Loucy (cell line): ENCODE measurements at regions not wholly inside any gene's neighbourhood (a gene's known extent, or its start where the extent isn't known, plus 50 kb on each side); places are given as distances from the start of the nearest gene placed in this dataset.

ENCODE experiments used
- H2AFZ ChIP-seq: fragments of 200-600 bp; sonication (generic); 2 replicates; pipeline ENCODE4 v1.6.0; 2016; ENCODE audit warnings: antibody characterized with exemption, mild to moderate bottlenecking, low read length, moderate library complexity
- H3F3A ChIP-seq: fragments of 200-600 bp; 2 replicates; pipeline ENCODE4 v1.6.0; 2016; ENCODE audit warnings: antibody characterized with exemption, low read depth, mild to moderate bottlenecking
- H3K27me3 ChIP-seq: fragments of 200-600 bp; sonication (generic); 2 replicates; pipeline ENCODE4 v1.6.1; 2014; ENCODE audit warnings: low read length, mild to moderate bottlenecking; ENCODE audit not compliant: insufficient read depth, poor library complexity, severe bottlenecking
- H3K36me3 ChIP-seq: fragments of 200-600 bp; sonication (generic); 2 replicates; pipeline ENCODE4 v1.6.1; 2016; ENCODE audit warnings: low read length; ENCODE audit not compliant: insufficient read depth
- H3K4me1 ChIP-seq: fragments of 200-600 bp; sonication (generic); 2 replicates; pipeline ENCODE4 v1.5.1; 2014; ENCODE audit warnings: low read length, mild to moderate bottlenecking; ENCODE audit not compliant: insufficient read depth, poor library complexity, severe bottlenecking
- H3K4me2 ChIP-seq: fragments of 200-600 bp; sonication (generic); 2 replicates; pipeline ENCODE4 v1.6.0; 2014; ENCODE audit warnings: antibody characterized with exemption, low read length, low read depth, mild to moderate bottlenecking; ENCODE audit not compliant: poor library complexity, severe bottlenecking
- H3K4me3 ChIP-seq: fragments of 200-600 bp; sonication (generic); 2 replicates; pipeline ENCODE4 v1.5.1; 2014; ENCODE audit warnings: low read length, mild to moderate bottlenecking, mixed read lengths; ENCODE audit not compliant: poor library complexity, severe bottlenecking
- H3K79me2 ChIP-seq: fragments of 200-600 bp; sonication (generic); 2 replicates; pipeline ENCODE4 v1.6.1; 2014; ENCODE audit warnings: low read length; ENCODE audit not compliant: insufficient read depth
- H3K9ac ChIP-seq: fragments of 200-600 bp; sonication (generic); 2 replicates; pipeline ENCODE4 v1.6.0; 2014; ENCODE audit warnings: mild to moderate bottlenecking, low read depth, low read length, moderate library complexity; ENCODE audit not compliant: poor library complexity, severe bottlenecking
- H3K9me2 ChIP-seq: fragments of 200-600 bp; sonication (generic); replicated peaks from 2 replicates; pipeline ENCODE4 v1.6.1; 2016; ENCODE audit warnings: low read depth, low read length, mixed read lengths
- H3K9me3 ChIP-seq: fragments of 200-600 bp; sonication (generic); 2 replicates; pipeline ENCODE4 v1.6.1; 2014; ENCODE audit warnings: mild to moderate bottlenecking, antibody characterized with exemption, low read length, low read depth; ENCODE audit not compliant: insufficient read depth
- H4K20me1 ChIP-seq: fragments of 200-600 bp; sonication (generic); 2 replicates; pipeline ENCODE4 v1.6.0; 2014; ENCODE audit warnings: antibody characterized with exemption, low read length, mild to moderate bottlenecking; ENCODE audit not compliant: insufficient read depth, poor library complexity, severe bottlenecking
- EZH2phosphoT487 ChIP-seq: fragments of 200-600 bp; IDR thresholded peaks from 2 replicates; pipeline ENCODE4 v1.6.1; 2018; ENCODE audit warnings: antibody characterized with exemption, mild to moderate bottlenecking, moderate library complexity, borderline replicate concordance
- TF ChIP-seq, protein P1 (sequence below): fragments of 200-600 bp; sonication (generic); conservative IDR thresholded peaks from 2 replicates; pipeline ENCODE4 v1.5.1; 2014; ENCODE audit warnings: mild to moderate bottlenecking, antibody characterized with exemption, low read length

DNA sequence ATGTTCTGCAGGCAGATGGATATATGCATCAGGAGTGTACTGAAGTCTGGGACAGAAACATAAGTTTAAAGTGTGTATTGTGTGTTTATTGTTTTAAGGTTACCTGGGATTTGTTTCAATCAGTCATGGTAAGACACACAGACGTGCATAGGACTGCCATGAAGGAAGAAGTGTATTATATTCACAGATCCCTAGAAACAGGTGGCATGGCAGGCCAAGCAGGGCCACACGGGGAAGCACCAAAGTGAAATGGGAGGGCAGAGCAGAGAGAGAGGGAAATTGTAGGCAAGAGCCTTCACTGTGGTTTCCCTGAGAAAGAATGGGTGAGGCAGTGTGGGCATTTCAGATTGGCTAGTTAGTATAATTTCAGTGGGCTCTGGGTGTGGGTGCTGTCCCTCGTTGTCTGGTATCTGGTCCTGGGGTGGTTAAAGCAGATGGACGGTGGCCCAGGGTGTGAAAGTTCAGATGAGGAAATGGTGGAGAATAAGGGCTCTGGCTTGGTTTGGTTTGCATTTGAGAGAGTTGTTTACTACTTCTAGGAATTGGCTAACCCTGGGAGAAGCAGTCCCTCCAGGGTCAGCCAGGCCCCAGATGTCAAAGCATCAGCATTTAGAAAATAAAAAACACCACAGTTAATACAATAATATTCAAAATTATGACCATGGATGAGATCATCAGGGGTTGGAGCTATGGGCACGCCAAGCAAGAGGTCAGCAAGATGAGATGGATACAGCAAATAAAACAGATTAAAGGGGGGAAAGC lies 160.0 kb downstream of the LRRC30 start:
- no peaks in the 10 kb centered on the region for H3F3A ChIP-seq
- H2AFZ ChIP-seq = no peak overlapping the region
- H4K20me1 ChIP-seq = no peaks in the 10 kb centered on the region
- no peak overlapping the region for H3K9ac ChIP-seq
- H3K4me3 ChIP-seq = no peak overlapping the region
- no peak overlapping the region for H3K4me2 ChIP-seq
- no peaks in the 10 kb centered on the region for H3K36me3 ChIP-seq
- TF ChIP-seq EZH2phosphoT487 = no peak
- TF ChIP-seq, protein P1, sequence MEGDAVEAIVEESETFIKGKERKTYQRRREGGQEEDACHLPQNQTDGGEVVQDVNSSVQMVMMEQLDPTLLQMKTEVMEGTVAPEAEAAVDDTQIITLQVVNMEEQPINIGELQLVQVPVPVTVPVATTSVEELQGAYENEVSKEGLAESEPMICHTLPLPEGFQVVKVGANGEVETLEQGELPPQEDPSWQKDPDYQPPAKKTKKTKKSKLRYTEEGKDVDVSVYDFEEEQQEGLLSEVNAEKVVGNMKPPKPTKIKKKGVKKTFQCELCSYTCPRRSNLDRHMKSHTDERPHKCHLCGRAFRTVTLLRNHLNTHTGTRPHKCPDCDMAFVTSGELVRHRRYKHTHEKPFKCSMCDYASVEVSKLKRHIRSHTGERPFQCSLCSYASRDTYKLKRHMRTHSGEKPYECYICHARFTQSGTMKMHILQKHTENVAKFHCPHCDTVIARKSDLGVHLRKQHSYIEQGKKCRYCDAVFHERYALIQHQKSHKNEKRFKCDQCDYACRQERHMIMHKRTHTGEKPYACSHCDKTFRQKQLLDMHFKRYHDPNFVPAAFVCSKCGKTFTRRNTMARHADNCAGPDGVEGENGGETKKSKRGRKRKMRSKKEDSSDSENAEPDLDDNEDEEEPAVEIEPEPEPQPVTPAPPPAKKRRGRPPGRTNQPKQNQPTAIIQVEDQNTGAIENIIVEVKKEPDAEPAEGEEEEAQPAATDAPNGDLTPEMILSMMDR = no peak
- H3K9me3 ChIP-seq = peaks cover 7% of the 10 kb centered on the region; the same call in 1 of the 2 replicates
- no peaks in the 10 kb centered on the region for H3K79me2 ChIP-seq
- no peaks in the 10 kb centered on the region for H3K4me1 ChIP-seq
- no peaks in the 10 kb centered on the region for H3K9me2 ChIP-seq
- H3K27me3 ChIP-seq = no peaks in the 10 kb centered on the region

DNA sequence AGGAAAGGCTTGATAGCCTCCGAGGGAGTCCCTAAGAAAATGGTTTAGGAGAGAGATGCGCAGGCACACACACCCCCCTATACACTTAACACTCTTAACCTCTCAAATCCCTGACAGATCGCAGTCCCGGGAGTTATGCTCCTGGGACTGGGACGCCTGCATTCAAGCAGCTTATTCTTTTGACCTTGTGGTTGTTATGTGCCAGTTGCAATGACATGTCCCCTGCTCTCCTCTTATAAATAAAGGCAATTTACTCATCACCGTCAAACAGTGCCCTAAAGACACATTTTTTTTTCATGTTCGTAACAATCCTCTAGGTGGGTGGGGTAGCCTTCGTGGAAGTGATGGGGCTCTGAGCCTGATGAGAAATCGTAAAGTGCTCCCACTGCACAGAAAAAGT lies 162.2 kb downstream of the LRRC30 start:
- no peak for TF ChIP-seq EZH2phosphoT487
- TF ChIP-seq, protein P1 = no peak
- H3K9me3 ChIP-seq = peaks cover 3% of the 10 kb centered on the region; the same call in 1 of the 2 replicates
- no peaks in the 10 kb centered on the region for H3K4me1 ChIP-seq
- H3K9ac ChIP-seq = no peak overlapping the region
- H3K4me2 ChIP-seq = no peak overlapping the region
- H3K79me2 ChIP-seq = no peaks in the 10 kb centered on the region
- no peaks in the 10 kb centered on the region for H4K20me1 ChIP-seq
- no peaks in the 10 kb centered on the region for H3K9me2 ChIP-seq
- H3K27me3 ChIP-seq = no peaks in the 10 kb centered on the region
- no peaks in the 10 kb centered on the region for H3F3A ChIP-seq
- no peaks in the 10 kb centered on the region for H3K36me3 ChIP-seq
- H2AFZ ChIP-seq = no peak overlapping the region
- H3K4me3 ChIP-seq = no peak overlapping the region

DNA sequence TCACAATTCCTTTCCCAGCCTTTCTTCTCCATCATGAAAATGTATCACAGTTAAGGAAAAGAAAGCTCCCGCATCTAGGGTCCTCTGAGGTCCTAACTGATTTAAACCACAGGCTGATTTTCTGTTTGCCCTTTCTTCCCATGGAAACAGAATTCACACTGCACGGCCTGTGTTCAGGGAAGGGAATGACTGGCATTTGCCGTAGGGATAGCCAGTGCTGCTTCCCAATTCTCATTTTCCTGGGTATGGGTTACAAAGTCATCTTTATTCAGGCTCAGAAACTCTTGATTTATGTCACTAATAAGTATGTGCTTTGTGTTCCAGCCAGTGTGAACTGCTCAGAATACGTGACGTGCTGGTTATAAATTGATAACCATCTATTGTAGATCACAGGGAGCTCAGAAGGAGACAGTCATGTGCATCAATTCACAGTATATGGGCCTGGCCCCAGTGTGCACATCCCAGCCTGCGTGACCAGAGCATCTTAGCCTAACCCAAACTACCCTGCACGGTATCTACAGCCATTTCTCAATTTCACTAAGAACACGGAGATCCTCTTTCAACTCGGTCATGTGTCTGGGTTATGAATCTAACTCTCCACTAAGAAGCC lies 163.3 kb downstream of the LRRC30 start:
- Histone ChIP-seq H3F3A (no peaks in the 10 kb centered on the region), H3K9me2 (no peaks in the 10 kb centered on the region), H3K4me1 (no peaks in the 10 kb centered on the region), H3K4me2 (no peak overlapping the region), H3K79me2 (no peaks in the 10 kb centered on the region), H4K20me1 (no peaks in the 10 kb centered on the region), H3K27me3 (no peaks in the 10 kb centered on the region), H3K9me3 (peaks cover 3% of the 10 kb centered on the region; the same call in 1 of the 2 replicates), H3K9ac (no peak overlapping the region), H3K4me3 (no peak overlapping the region), H3K36me3 (no peaks in the 10 kb centered on the region), H2AFZ (no peak overlapping the region)
- TF ChIP-seq EZH2phosphoT487 = no peak
- TF ChIP-seq, protein P1 = no peak
